Heart left ventricle (tissue), 16 donors: ENCODE measurements at regions not wholly inside any gene's neighbourhood (a gene's known extent, or its start where the extent isn't known, plus 50 kb on each side); places are given as distances from the start of the nearest gene placed in this dataset.

Experiments used
- ATAC-seq, 4 donors: fragments of 200-7000 bp; cut with Tn5 transposase; one replicate each; pipeline ENCODE4 v1.9.1; 2020 to 2022; ENCODE audit warnings: moderate library complexity in 4 of 4, mild to moderate bottlenecking in 3 of 4, moderate number of reproducible peaks in 1 of 4
- DNase-seq, 5 donors: peaks; one replicate each; pipeline ENCODE4 v3.0.0-alpha.2; 2020
- H3K27ac ChIP-seq, 12 donors: fragments of 200-600 bp; sonication (generic) in 4 of 12; one replicate each; pipeline versions ENCODE4 v1.5.0 to v1.8.0; 2016 to 2022; ENCODE audit warnings: mild to moderate bottlenecking in 2 of 12
- H3K27me3 ChIP-seq, 9 donors: fragments of 200-600 bp; sonication (generic) in 2 of 9; one replicate each; pipeline versions ENCODE4 v1.5.1 to v1.8.0; 2016 to 2022; ENCODE audit warnings: mild to moderate bottlenecking in 3 of 9
- H3K36me3 ChIP-seq, 9 donors: fragments of 200-600 bp; sonication (generic) in 2 of 9; one replicate each; pipeline versions ENCODE4 v1.5.0 to v1.8.0; 2018 to 2022; ENCODE audit warnings: mild to moderate bottlenecking in 2 of 9
- H3K4me1 ChIP-seq, 12 donors: fragments of 200-600 bp; sonication (generic) in 4 of 12; one replicate each; pipeline versions ENCODE4 v1.5.0 to v1.8.0; 2016 to 2022; ENCODE audit warnings: mild to moderate bottlenecking in 3 of 12
- H3K4me3 ChIP-seq, 12 donors: fragments of 200-600 bp; sonication (generic) in 4 of 12; one replicate each; pipeline versions ENCODE4 v1.5.0 to v1.8.0; 2017 to 2022; ENCODE audit warnings: mild to moderate bottlenecking in 9 of 12, moderate library complexity in 4 of 12
- H3K9me3 ChIP-seq, 12 donors: fragments of 200-600 bp; sonication (generic) in 4 of 12; one replicate each; pipeline versions ENCODE4 v1.5.0 to v1.8.0; 2016 to 2022; ENCODE audit warnings: mild to moderate bottlenecking in 1 of 12
- CTCF ChIP-seq, 12 donors: fragments of 200-600 bp; sonication (generic) in 4 of 12; IDR thresholded peaks; one replicate each; pipeline versions ENCODE4 v1.5.0 to v1.8.0; 2018 to 2022; ENCODE audit warnings: antibody characterized with exemption in 12 of 12, mild to moderate bottlenecking in 5 of 12
- POLR2A ChIP-seq, 2 donors: fragments of 450-650 bp; IDR thresholded peaks; one replicate each; pipeline ENCODE4 v1.6.1; 2017; ENCODE audit warnings: antibody characterized with exemption in 2 of 2, mild to moderate bottlenecking in 2 of 2, moderate library complexity in 2 of 2
- WGBS, 4 donors: extraction: QIAGEN DNeasy Blood & Tissue Kit in 2 of 4; methylation state at CpG; one replicate each; pipeline versions ENCODE4 v1.1.5 to v1.1.7; 2013 to 2018; 5-methylcytosine and 5-hydroxymethylcytosine counted together
- intact Hi-C, 10 donors: fragments of 100-400 bp; cut with DNase I; formaldehyde crosslinking; loops; one replicate each; pipeline versions ENCODE4 v1.11.1 to v1.14.2; 2022
- donor health status: ischemic (EF 13 %, LVEDD 7.1; RV severe dilation, severe dysfunction).
- donor health status: healthy with polysubstance abuse.
- donor health status: DM: no; HTN: yes; CAD: no.
- donor health status: DM: no; HTN: no; CAD: no.
- donor health status: ischemic (EF 25% LVEDD 6.9; RV normal size, moderate dysfunction).
- donor health status: ischemic (EF 25% LVEDD 5.7; RV mildly dilated, moderate dysfunction).
- donor health status: healthy.
- donor health status: DM: yes; HTN: yes; CAD: no.
- donor health status: ischemic (EF 35%, LVEDD 5.7; RV mildly dilated, moderate dysfunction).
- donor health status: nonischemic (EF 11% LVEDD 7.7; RV severe dilation, severe dysfunction).
- donor health status: DM: yes; HTN: yes; CAD: no.
- donor health status: PGD.
- donor health status: ischemic (EF 29% LVEDD 5.4; RV normal size, mild dysfunction).
- donor health status: nonischemic (EF 23%, LVEDD 6.1; RV moderate dilation, normal function).

GRCh38 chr1:38715415-38715814 lies 144.2 kb downstream of the RRAGC start:
- H3K27ac ChIP-seq: no peak overlapping the region
- TF ChIP-seq POLR2A (IDR thresholded peaks at IDR 0.05): no peak
- no peak for TF ChIP-seq CTCF (IDR thresholded peaks at IDR 0.05)
- peaks cover 0 to 20% (median 0%) of the 10 kb centered on the region in 12 donors for H3K9me3 ChIP-seq
- H3K36me3 ChIP-seq: no peaks in the 10 kb centered on the region
- 93 to 97% (median 95%) methylated on average over 9 of the region's 9 CpGs for WGBS, 4 donors
- peaks cover 0 to 3% (median 0%) of the 10 kb centered on the region in 9 donors for H3K27me3 ChIP-seq
- DNase-seq (no peak), ATAC-seq (no peak)
- H3K4me1 ChIP-seq: no peaks in the 10 kb centered on the region
- H3K4me3 ChIP-seq: no peak overlapping the region
- intact Hi-C loops: loop anchor here in 1 of 10 donors (10.0 kb wide), 1 partner anchor 1751 kb away; no protein-coding TSS in a partner anchor

GRCh38 chr1:38712046-38712445 lies 147.5 kb downstream of the RRAGC start:
- DNase-seq: no peak
- no peaks in the 10 kb centered on the region for H3K27me3 ChIP-seq
- no peaks in the 10 kb centered on the region for H3K4me1 ChIP-seq
- 70 to 88% (median 77%) methylated on average over 1 of the region's 1 CpG for WGBS, 4 donors
- H3K36me3 ChIP-seq: no peaks in the 10 kb centered on the region
- intact Hi-C loops: loop anchor here in 1 of 10 donors (10.0 kb wide), 1 partner anchor 1747 kb away; no protein-coding TSS in a partner anchor
- ATAC-seq: no peak
- TF ChIP-seq CTCF (IDR thresholded peaks at IDR 0.05) (no peak), POLR2A (IDR thresholded peaks at IDR 0.05) (no peak)
- no peak overlapping the region for H3K27ac ChIP-seq
- peaks cover 0 to 21% (median 0%) of the 10 kb centered on the region in 12 donors for H3K9me3 ChIP-seq
- no peak overlapping the region for H3K4me3 ChIP-seq

GRCh38 chr1:38708701-38709258 lies 150.8 kb downstream of the RRAGC start:
- no peak overlapping the region for H3K27ac ChIP-seq
- no peak for DNase-seq
- intact Hi-C loops: no loop called here
- no peak overlapping the region for H3K4me3 ChIP-seq
- ATAC-seq: no peak
- H3K27me3 ChIP-seq: peaks cover 0 to 7% (median 0%) of the 10 kb centered on the region in 9 donors
- TF ChIP-seq CTCF (IDR thresholded peaks at IDR 0.05) (no peak), POLR2A (IDR thresholded peaks at IDR 0.05) (no peak)
- peaks cover 0 to 33% (median 3%) of the 10 kb centered on the region in 12 donors for H3K9me3 ChIP-seq
- H3K4me1 ChIP-seq: no peaks in the 10 kb centered on the region
- WGBS, 4 donors: 93 to 96% (median 95%) methylated on average over 44 of the region's 44 CpGs
- H3K36me3 ChIP-seq: no peaks in the 10 kb centered on the region

GRCh38 chr1:38701088-38701487 lies 158.5 kb downstream of the RRAGC start:
- TF ChIP-seq CTCF (IDR thresholded peaks at IDR 0.05): no peak
- TF ChIP-seq POLR2A (IDR thresholded peaks at IDR 0.05): no peak
- Histone ChIP-seq H3K27me3 (peaks cover 0 to 13% (median 0%) of the 10 kb centered on the region in 9 donors), H3K36me3 (no peaks in the 10 kb centered on the region), H3K4me1 (no peaks in the 10 kb centered on the region), H3K9me3 (peaks cover 0 to 23% (median 4%) of the 10 kb centered on the region in 12 donors), H3K4me3 (no peak overlapping the region), H3K27ac (no peak overlapping the region)
- intact Hi-C loops: no loop called here
- WGBS, 4 donors: 79 to 93% (median 87%) methylated on average over 8 of the region's 8 CpGs
- DNase-seq (no peak), ATAC-seq (no peak)
